Right atrium auricular region (tissue), 2 donors: ENCODE measurements at regions not wholly inside any gene's neighbourhood (a gene's known extent, or its start where the extent isn't known, plus 50 kb on each side); places are given as distances from the start of the nearest gene placed in this dataset.

Source experiments
- DNase-seq: peaks from one replicate; pipeline ENCODE4 v3.0.0-alpha.2; 2019; ENCODE audit warnings: low spot score
- H3K27ac ChIP-seq, 2 donors: fragments of 200-600 bp; sonication (generic); 1 replicate in 1 of 2; 2 replicates in 1 of 2; pipeline ENCODE4 v1.5.1; 2016 to 2019
- H3K27me3 ChIP-seq, 2 donors: fragments of 200-600 bp; sonication (generic); one replicate each; pipeline versions ENCODE4 v1.5.1 to v1.6.0; 2017 to 2019
- H3K36me3 ChIP-seq: fragments of 200-600 bp; sonication (generic); one replicate; pipeline ENCODE4 v1.5.1; 2016
- H3K4me1 ChIP-seq, 2 donors: fragments of 200-600 bp; sonication (generic); one replicate each; pipeline versions ENCODE4 v1.5.1 to v1.6.0; 2017 to 2019
- H3K4me3 ChIP-seq, 2 donors: fragments of 200-600 bp; sonication (generic); 1 replicate in 1 of 2; 2 replicates in 1 of 2; pipeline ENCODE4 v1.5.1; 2017 to 2019; ENCODE audit warnings: mild to moderate bottlenecking in 1 of 2, moderate library complexity in 1 of 2
- H3K9me3 ChIP-seq, 2 donors: fragments of 200-600 bp; sonication (generic); one replicate each; pipeline ENCODE4 v1.5.1; 2019
- TF ChIP-seq, protein P1 (sequence below), 2 donors: fragments of 200-600 bp; sonication (generic); IDR thresholded peaks; one replicate each; pipeline ENCODE4 v1.5.1; 2019; ENCODE audit warnings: antibody characterized with exemption in 2 of 2

DNA sequence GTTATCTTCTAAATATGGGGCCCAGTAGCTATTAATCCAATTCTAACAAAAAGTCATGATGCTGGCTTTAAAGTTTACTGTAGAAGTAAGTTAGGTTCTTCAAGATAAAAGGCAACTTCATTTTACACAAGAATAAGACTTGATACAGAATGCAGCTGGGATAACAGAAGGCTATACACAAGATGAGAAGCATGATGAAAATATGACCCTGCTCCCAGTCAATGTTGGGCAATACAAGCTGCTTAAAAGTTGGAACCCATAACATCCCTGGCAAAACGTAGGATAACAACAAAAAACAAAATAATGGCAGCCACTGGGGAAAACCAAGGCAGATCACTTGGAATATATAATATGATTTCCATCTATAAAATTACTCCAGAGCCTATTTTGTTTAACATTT is 87.6 kb upstream of the RSPO3 start:
- no peaks in the 10 kb centered on the region for H3K27me3 ChIP-seq
- H3K27ac ChIP-seq = no peak overlapping the region
- H3K9me3 ChIP-seq = no peaks in the 10 kb centered on the region
- no peaks in the 10 kb centered on the region for H3K4me1 ChIP-seq
- H3K4me3 ChIP-seq = no peak overlapping the region
- H3K36me3 ChIP-seq = no peaks in the 10 kb centered on the region
- TF ChIP-seq, protein P1, sequence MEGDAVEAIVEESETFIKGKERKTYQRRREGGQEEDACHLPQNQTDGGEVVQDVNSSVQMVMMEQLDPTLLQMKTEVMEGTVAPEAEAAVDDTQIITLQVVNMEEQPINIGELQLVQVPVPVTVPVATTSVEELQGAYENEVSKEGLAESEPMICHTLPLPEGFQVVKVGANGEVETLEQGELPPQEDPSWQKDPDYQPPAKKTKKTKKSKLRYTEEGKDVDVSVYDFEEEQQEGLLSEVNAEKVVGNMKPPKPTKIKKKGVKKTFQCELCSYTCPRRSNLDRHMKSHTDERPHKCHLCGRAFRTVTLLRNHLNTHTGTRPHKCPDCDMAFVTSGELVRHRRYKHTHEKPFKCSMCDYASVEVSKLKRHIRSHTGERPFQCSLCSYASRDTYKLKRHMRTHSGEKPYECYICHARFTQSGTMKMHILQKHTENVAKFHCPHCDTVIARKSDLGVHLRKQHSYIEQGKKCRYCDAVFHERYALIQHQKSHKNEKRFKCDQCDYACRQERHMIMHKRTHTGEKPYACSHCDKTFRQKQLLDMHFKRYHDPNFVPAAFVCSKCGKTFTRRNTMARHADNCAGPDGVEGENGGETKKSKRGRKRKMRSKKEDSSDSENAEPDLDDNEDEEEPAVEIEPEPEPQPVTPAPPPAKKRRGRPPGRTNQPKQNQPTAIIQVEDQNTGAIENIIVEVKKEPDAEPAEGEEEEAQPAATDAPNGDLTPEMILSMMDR (IDR thresholded peaks at IDR 0.05) = no peak
- DNase-seq = no peak

DNA sequence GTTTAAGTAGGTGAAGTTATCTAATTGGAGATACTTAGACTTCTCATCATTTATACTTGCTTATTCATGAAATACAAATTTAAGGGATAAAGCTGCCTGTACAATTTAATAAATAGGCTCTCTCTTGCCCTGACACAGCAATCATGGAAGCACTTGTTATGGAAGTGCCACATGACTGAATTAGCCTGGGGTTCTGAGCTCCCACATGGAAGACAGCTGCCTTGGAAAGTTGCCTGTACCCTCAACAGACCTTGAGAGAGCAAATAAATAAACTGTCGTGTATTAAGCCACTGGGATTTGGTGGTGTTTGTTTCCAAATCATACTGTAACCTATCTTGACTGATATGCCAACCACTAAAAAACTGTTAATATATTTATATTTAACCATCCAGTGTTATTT is 87.0 kb upstream of the RSPO3 start:
- Histone ChIP-seq H3K36me3 (no peaks in the 10 kb centered on the region), H3K27me3 (no peaks in the 10 kb centered on the region), H3K27ac (no peak overlapping the region), H3K4me1 (no peaks in the 10 kb centered on the region), H3K9me3 (no peaks in the 10 kb centered on the region), H3K4me3 (no peak overlapping the region)
- TF ChIP-seq, protein P1 (IDR thresholded peaks at IDR 0.05) = no peak
- DNase-seq = no peak

DNA sequence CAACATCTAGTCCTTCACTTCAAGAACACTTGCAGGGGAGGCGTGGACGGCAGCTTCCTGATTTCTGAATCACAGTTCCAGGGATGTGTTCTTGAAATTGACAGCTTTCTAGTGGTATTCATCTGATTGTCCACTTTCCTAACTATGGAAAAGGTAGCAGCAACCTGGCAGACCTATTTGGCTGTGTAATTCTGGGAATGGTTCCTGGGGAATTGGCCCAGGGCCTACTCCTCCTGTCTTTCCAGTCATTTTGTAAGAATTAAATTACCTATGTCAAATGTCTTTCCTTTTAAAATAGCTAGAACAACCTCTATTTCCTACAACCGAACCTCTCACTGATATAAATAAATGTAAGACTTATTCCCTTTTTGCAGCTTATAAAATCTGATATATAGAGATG is 85.5 kb upstream of the RSPO3 start:
- DNase-seq = no peak
- H3K36me3 ChIP-seq = no peaks in the 10 kb centered on the region
- TF ChIP-seq, protein P1 (IDR thresholded peaks at IDR 0.05) = no peak
- no peaks in the 10 kb centered on the region for H3K27me3 ChIP-seq
- H3K4me1 ChIP-seq = no peaks in the 10 kb centered on the region
- no peak overlapping the region for H3K4me3 ChIP-seq
- H3K27ac ChIP-seq = no peak overlapping the region
- no peaks in the 10 kb centered on the region for H3K9me3 ChIP-seq

DNA sequence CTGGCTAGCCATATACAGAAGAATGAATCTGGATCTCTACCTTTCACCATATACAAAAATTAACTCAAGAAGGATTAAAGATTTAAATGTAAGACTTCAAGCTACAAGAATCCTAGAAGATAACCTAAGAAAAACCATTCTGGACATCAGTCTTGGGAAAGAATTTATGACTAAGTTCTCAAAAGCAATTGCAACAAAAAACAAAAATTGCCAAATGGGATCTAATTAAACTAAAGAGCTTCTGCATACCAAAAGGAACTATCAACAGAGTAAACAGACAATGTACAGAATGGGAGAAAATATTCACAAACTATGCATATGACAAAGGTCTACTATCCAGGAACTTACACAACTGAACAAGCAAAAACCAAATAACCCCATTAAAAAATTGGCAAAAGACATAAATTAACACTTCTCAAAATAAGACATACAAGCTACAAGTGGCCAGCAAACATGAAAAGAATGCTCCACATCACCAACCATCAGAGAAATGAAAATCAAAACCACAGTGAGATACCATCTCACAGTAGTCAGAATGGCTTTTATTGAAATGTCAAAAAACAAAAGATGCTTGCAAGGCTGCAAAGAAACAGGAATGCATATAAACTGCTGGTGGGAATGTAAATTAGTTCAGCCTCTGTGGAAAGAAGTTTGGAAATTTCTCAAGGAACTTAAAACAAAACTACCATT is 66.8 kb upstream of the RSPO3 start:
- Histone ChIP-seq H3K4me3 (no peak overlapping the region), H3K9me3 (no peaks in the 10 kb centered on the region), H3K36me3 (no peaks in the 10 kb centered on the region), H3K27ac (no peak overlapping the region), H3K4me1 (no peaks in the 10 kb centered on the region), H3K27me3 (no peaks in the 10 kb centered on the region)
- TF ChIP-seq, protein P1 (IDR thresholded peaks at IDR 0.05) = no peak
- no peak for DNase-seq

DNA sequence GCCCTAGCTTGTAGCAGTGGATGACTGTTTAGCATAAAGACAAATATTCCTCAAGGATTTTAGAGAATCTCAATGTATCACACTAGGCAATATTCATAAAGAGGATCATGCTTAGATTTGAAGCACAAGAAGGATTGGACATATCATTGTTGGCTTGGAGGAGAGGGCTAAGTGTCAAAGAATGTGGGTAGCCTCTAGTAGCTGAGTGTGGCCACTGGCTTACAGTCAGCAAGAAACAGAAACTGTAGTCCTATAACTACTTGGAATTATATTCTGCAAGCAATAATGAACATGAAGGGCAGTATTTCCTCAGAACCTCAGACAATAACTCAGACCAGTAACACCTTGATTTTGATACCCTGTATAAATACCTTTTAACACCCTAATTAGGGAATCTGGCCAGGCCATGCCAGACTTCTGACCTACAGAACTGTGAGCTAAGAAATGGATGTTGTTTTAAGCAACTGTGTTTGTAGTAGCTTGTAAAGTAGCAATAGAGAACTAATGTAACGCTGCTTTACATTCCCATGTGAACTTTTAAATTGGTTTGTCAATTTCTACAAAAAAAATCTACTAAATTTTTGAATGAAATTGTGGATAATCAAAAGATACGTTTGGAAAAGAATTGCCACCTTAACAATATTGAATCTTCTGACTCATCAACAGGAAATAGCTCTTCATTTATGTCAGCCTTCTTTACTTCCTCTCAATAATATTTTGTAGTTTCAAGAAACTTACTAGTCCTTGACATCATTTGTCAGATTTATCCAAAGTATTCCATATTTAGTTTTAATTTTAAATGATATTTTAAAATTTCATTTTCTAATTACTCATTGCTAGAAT is 65.2 kb upstream of the RSPO3 start:
- TF ChIP-seq, protein P1 (IDR thresholded peaks at IDR 0.05) = no peak
- Histone ChIP-seq H3K4me3 (no peak overlapping the region), H3K9me3 (no peaks in the 10 kb centered on the region), H3K36me3 (no peaks in the 10 kb centered on the region), H3K27me3 (no peaks in the 10 kb centered on the region), H3K4me1 (no peaks in the 10 kb centered on the region), H3K27ac (no peak overlapping the region)
- DNase-seq = no peak
